DMS53 (cell line): ENCODE measurements at regions not wholly inside any gene's neighbourhood (a gene's known extent, or its start where the extent isn't known, plus 50 kb on each side); places are given as distances from the start of the nearest gene placed in this dataset.

ENCODE experiments used
- DNase-seq: peaks from one replicate; lab custom pipeline; 2025; lab: John Stamatoyannopoulos, UW

- no peak for DNase-seq
Measured at GRCh38 chr11:70608568-70609470, 210.5 kb downstream of the CTTN start.

- no peak for DNase-seq
Measured at GRCh38 chr11:70610566-70611565, 212.5 kb downstream of the CTTN start.

- DNase-seq: no peak
Measured at GRCh38 chr11:70611821-70612220, 213.5 kb downstream of the CTTN start.

GRCh38 chr11:70612459-70613141, 214.3 kb downstream of the CTTN start:
- no peak for DNase-seq

- DNase-seq: no peak
Measured at GRCh38 chr11:70614034-70614681, 215.8 kb downstream of the CTTN start.

- DNase-seq: no peak
Measured at GRCh38 chr11:70615036-70615875, 216.9 kb downstream of the CTTN start.

GRCh38 chr11:70616317-70616716, 218.0 kb downstream of the CTTN start:
- no peak for DNase-seq

- no peak for DNase-seq
Measured at GRCh38 chr11:70616938-70617654, 218.8 kb downstream of the CTTN start.

GRCh38 chr11:70618431-70619101, 220.2 kb downstream of the CTTN start:
- no peak for DNase-seq

GRCh38 chr11:70619591-70619990, 221.3 kb downstream of the CTTN start:
- no peak for DNase-seq

- DNase-seq: no peak
Measured at GRCh38 chr11:70620510-70621184, 222.3 kb downstream of the CTTN start.

GRCh38 chr11:70621241-70621640, 222.9 kb downstream of the CTTN start:
- no peak for DNase-seq

- no peak for DNase-seq
Measured at GRCh38 chr11:70622091-70622490, 223.8 kb downstream of the CTTN start.

- no peak for DNase-seq
Measured at GRCh38 chr11:70623906-70624597, 225.7 kb downstream of the CTTN start.

- DNase-seq: no peak
Measured at GRCh38 chr11:70624598-70624993, 226.3 kb downstream of the CTTN start.

- no peak for DNase-seq
Measured at GRCh38 chr11:70625051-70625450, 226.7 kb downstream of the CTTN start.

- DNase-seq: no peak
Measured at GRCh38 chr11:70625582-70626518, 227.5 kb downstream of the CTTN start.
